ENCODE measurements at regions not wholly inside any gene's neighbourhood (a gene's known extent, or its start where the extent isn't known, plus 50 kb on each side); places are given as distances from the start of the nearest gene placed in this dataset.

DNA sequence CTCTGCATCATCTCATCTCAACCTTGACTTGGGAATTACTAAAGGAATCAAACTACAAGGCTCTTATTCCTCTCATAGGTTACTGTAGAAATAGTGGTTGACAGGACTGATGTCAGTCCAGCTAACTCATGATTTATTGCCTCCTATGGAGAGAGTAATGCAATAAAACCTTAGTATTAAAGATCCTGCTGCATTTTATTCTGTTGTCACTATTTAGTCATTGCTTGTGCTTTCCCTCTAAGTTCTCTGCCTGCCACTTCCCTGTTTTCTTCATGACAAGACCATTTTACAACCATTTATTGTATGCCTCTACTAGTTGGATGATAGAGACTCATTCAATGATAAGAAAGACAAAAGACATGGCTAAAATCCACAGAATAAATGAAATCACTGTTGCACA lies 134.1 kb upstream of the GRM7 start:
- no peak for TF ChIP-seq POLR2A (IDR thresholded peaks at IDR 0.05)
- TF ChIP-seq, protein P1, sequence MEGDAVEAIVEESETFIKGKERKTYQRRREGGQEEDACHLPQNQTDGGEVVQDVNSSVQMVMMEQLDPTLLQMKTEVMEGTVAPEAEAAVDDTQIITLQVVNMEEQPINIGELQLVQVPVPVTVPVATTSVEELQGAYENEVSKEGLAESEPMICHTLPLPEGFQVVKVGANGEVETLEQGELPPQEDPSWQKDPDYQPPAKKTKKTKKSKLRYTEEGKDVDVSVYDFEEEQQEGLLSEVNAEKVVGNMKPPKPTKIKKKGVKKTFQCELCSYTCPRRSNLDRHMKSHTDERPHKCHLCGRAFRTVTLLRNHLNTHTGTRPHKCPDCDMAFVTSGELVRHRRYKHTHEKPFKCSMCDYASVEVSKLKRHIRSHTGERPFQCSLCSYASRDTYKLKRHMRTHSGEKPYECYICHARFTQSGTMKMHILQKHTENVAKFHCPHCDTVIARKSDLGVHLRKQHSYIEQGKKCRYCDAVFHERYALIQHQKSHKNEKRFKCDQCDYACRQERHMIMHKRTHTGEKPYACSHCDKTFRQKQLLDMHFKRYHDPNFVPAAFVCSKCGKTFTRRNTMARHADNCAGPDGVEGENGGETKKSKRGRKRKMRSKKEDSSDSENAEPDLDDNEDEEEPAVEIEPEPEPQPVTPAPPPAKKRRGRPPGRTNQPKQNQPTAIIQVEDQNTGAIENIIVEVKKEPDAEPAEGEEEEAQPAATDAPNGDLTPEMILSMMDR (IDR thresholded peaks at IDR 0.05): no peak
